WTC11 (cell line): ENCODE measurements at regions not wholly inside any gene's neighbourhood (a gene's known extent, or its start where the extent isn't known, plus 50 kb on each side); places are given as distances from the start of the nearest gene placed in this dataset.
A peak's percentile ranks its signal among the peaks of the same experiment; 100 is the strongest.

Experiments used
- ATAC-seq: fragments of 200-7000 bp; cut with Tn5 transposase; 2 replicates; pipeline ENCODE4 v1.10.0; 2021; ENCODE audit warnings: mild to moderate bottlenecking, moderate library complexity
- CTCF ChIA-PET: fragments of 300-600 bp; sonication (Branson Sonifier 250); formaldehyde crosslinking; loops from one replicate; lab custom pipeline; 2021; ENCODE audit warnings: antibody characterized with exemption; lab: Charles Lee
- POLR2A ChIA-PET: fragments of 350-600 bp; sonication (Branson Sonifier 250); formaldehyde crosslinking; loops from one replicate; lab custom pipeline; 2021; ENCODE audit warnings: antibody characterized with exemption; lab: Charles Lee
- DNase-seq: peaks from one replicate; pipeline ENCODE4 v3.0.0; 2021; ENCODE audit warnings: low spot score
- H3K27ac Mint-ChIP-seq: 2 replicates; pipeline ENCODE4 v1.8.0; 2021; ENCODE audit warnings: mixed read lengths
- H3K27me3 Mint-ChIP-seq: 2 replicates; pipeline ENCODE4 v1.8.0; 2021; ENCODE audit warnings: low read depth, mild to moderate bottlenecking, moderate library complexity, mixed read lengths
- H3K36me3 Mint-ChIP-seq: 2 replicates; pipeline ENCODE4 v1.8.0; 2021; ENCODE audit warnings: mixed read lengths
- H3K4me1 Mint-ChIP-seq: 2 replicates; pipeline ENCODE4 v1.8.0; 2022; ENCODE audit warnings: mixed read lengths
- H3K4me3 Mint-ChIP-seq: 2 replicates; pipeline ENCODE4 v1.8.0; 2021; ENCODE audit warnings: mild to moderate bottlenecking, moderate library complexity, mixed read lengths
- H3K9me3 Mint-ChIP-seq: 2 replicates; pipeline ENCODE4 v1.8.0; 2021; ENCODE audit warnings: mixed read lengths
- ELF4 ChIP-seq: sonication (generic); formaldehyde crosslinking; IDR thresholded peaks from 2 replicates; pipeline ENCODE4 v1.8.1; 2022; ENCODE audit warnings: low read depth, mild to moderate bottlenecking, moderate library complexity, missing genetic modification reagents
- ESRRA ChIP-seq: sonication (generic); formaldehyde crosslinking; IDR thresholded peaks from 2 replicates; pipeline ENCODE4 v1.8.1; 2022; ENCODE audit warnings: mild to moderate bottlenecking, missing genetic modification reagents, borderline replicate concordance
- FOXJ3 ChIP-seq: sonication (generic); formaldehyde crosslinking; IDR thresholded peaks from 2 replicates; pipeline ENCODE4 v1.9.0; 2021; ENCODE audit warnings: missing genetic modification reagents, mild to moderate bottlenecking, borderline replicate concordance
- MXD4 ChIP-seq: fragments of 250-450 bp; sonication (Bioruptor Pico); IDR thresholded peaks from 2 replicates; pipeline ENCODE4 v1.8.0; 2021; ENCODE audit warnings: mild to moderate bottlenecking, moderate library complexity, borderline replicate concordance
- NFE2L1 ChIP-seq: sonication (generic); formaldehyde crosslinking; IDR thresholded peaks from 2 replicates; pipeline ENCODE4 v1.8.1; 2023; ENCODE audit warnings: missing genetic modification reagents
- TP53 ChIP-seq: sonication (generic); formaldehyde crosslinking; IDR thresholded peaks from 2 replicates; pipeline ENCODE4 v1.8.1; 2023; ENCODE audit warnings: mild to moderate bottlenecking, missing genetic modification reagents
- TF ChIP-seq, protein P1 (sequence below): sonication (generic); formaldehyde crosslinking; IDR thresholded peaks from 2 replicates; pipeline ENCODE4 v1.8.1; 2023; ENCODE audit warnings: mild to moderate bottlenecking, missing genetic modification reagents, borderline replicate concordance
- TF ChIP-seq, protein P2 (sequence below): sonication (generic); formaldehyde crosslinking; IDR thresholded peaks from 2 replicates; pipeline ENCODE4 v1.8.1; 2023; ENCODE audit warnings: mild to moderate bottlenecking, moderate library complexity, missing genetic modification reagents
- TF ChIP-seq, protein P3 (sequence below): sonication (generic); formaldehyde crosslinking; IDR thresholded peaks from 2 replicates; pipeline ENCODE4 v1.8.1; 2022; ENCODE audit warnings: mild to moderate bottlenecking, missing genetic modification reagents, moderate library complexity, borderline replicate concordance
- TF ChIP-seq, protein P4 (sequence below): sonication (generic); formaldehyde crosslinking; IDR thresholded peaks from 2 replicates; pipeline ENCODE4 v1.8.1; 2022; ENCODE audit warnings: mild to moderate bottlenecking, moderate library complexity, missing genetic modification reagents
- TF ChIP-seq, protein P5 (sequence below): sonication (generic); formaldehyde crosslinking; IDR thresholded peaks from 2 replicates; pipeline ENCODE4 v1.8.0; 2022; ENCODE audit warnings: missing genetic modification reagents
- TF ChIP-seq, protein P6 (sequence below): sonication (generic); formaldehyde crosslinking; conservative IDR thresholded peaks from 2 replicates; pipeline ENCODE4 v1.8.1; 2023; ENCODE audit warnings: mild to moderate bottlenecking, low read depth, missing genetic modification reagents, moderate library complexity
- TF ChIP-seq, protein P7 (sequence below): sonication (generic); formaldehyde crosslinking; IDR thresholded peaks from 2 replicates; pipeline ENCODE4 v1.8.0; 2023; ENCODE audit warnings: mild to moderate bottlenecking, missing genetic modification reagents

DNA sequence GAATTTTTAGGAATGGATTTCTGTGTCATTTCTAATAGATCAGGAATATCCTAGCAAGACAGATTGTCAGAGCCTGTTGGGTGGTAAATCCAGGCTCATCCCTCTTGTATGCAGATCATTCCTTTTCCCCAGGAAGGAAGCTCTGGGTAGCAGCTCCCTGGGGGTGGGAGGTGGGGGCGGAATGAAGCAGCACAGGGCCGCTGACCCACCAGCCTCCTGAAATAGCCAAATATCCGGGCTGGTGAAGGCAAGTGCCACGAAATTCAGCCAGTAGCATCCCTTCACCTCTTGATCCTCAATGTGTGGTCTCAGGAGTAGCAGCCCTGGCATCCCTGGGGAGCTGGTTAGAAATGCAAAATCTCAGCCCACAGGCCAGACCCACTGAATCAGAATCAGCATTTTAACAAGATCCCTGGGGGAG lies 256.9 kb downstream of the LRFN2 start (continued):
- TF ChIP-seq FOXJ3 (no peak), TP53 (CRISPR knock-in tag) (no peak), ESRRA (CRISPR knock-in tag) (no peak), MXD4 (CRISPR knock-in tag) (no peak)
- TF ChIP-seq, protein P1, sequence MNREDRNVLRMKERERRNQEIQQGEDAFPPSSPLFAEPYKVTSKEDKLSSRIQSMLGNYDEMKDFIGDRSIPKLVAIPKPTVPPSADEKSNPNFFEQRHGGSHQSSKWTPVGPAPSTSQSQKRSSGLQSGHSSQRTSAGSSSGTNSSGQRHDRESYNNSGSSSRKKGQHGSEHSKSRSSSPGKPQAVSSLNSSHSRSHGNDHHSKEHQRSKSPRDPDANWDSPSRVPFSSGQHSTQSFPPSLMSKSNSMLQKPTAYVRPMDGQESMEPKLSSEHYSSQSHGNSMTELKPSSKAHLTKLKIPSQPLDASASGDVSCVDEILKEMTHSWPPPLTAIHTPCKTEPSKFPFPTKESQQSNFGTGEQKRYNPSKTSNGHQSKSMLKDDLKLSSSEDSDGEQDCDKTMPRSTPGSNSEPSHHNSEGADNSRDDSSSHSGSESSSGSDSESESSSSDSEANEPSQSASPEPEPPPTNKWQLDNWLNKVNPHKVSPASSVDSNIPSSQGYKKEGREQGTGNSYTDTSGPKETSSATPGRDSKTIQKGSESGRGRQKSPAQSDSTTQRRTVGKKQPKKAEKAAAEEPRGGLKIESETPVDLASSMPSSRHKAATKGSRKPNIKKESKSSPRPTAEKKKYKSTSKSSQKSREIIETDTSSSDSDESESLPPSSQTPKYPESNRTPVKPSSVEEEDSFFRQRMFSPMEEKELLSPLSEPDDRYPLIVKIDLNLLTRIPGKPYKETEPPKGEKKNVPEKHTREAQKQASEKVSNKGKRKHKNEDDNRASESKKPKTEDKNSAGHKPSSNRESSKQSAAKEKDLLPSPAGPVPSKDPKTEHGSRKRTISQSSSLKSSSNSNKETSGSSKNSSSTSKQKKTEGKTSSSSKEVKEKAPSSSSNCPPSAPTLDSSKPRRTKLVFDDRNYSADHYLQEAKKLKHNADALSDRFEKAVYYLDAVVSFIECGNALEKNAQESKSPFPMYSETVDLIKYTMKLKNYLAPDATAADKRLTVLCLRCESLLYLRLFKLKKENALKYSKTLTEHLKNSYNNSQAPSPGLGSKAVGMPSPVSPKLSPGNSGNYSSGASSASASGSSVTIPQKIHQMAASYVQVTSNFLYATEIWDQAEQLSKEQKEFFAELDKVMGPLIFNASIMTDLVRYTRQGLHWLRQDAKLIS (CRISPR knock-in tag): no peak
- TF ChIP-seq, protein P2, sequence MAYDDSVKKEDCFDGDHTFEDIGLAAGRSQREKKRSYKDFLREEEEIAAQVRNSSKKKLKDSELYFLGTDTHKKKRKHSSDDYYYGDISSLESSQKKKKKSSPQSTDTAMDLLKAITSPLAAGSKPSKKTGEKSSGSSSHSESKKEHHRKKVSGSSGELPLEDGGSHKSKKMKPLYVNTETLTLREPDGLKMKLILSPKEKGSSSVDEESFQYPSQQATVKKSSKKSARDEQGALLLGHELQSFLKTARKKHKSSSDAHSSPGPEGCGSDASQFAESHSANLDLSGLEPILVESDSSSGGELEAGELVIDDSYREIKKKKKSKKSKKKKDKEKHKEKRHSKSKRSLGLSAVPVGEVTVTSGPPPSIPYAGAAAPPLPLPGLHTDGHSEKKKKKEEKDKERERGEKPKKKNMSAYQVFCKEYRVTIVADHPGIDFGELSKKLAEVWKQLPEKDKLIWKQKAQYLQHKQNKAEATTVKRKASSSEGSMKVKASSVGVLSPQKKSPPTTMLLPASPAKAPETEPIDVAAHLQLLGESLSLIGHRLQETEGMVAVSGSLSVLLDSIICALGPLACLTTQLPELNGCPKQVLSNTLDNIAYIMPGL (CRISPR knock-in tag): no peak
- TF ChIP-seq, protein P3, sequence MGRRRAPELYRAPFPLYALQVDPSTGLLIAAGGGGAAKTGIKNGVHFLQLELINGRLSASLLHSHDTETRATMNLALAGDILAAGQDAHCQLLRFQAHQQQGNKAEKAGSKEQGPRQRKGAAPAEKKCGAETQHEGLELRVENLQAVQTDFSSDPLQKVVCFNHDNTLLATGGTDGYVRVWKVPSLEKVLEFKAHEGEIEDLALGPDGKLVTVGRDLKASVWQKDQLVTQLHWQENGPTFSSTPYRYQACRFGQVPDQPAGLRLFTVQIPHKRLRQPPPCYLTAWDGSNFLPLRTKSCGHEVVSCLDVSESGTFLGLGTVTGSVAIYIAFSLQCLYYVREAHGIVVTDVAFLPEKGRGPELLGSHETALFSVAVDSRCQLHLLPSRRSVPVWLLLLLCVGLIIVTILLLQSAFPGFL: no peak
- TF ChIP-seq, protein P4, sequence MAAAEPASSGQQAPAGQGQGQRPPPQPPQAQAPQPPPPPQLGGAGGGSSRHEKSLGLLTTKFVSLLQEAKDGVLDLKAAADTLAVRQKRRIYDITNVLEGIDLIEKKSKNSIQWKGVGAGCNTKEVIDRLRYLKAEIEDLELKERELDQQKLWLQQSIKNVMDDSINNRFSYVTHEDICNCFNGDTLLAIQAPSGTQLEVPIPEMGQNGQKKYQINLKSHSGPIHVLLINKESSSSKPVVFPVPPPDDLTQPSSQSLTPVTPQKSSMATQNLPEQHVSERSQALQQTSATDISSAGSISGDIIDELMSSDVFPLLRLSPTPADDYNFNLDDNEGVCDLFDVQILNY (CRISPR knock-in tag): peak; percentile 68; the same call in 1 of the 2 replicates
- TF ChIP-seq, protein P5, sequence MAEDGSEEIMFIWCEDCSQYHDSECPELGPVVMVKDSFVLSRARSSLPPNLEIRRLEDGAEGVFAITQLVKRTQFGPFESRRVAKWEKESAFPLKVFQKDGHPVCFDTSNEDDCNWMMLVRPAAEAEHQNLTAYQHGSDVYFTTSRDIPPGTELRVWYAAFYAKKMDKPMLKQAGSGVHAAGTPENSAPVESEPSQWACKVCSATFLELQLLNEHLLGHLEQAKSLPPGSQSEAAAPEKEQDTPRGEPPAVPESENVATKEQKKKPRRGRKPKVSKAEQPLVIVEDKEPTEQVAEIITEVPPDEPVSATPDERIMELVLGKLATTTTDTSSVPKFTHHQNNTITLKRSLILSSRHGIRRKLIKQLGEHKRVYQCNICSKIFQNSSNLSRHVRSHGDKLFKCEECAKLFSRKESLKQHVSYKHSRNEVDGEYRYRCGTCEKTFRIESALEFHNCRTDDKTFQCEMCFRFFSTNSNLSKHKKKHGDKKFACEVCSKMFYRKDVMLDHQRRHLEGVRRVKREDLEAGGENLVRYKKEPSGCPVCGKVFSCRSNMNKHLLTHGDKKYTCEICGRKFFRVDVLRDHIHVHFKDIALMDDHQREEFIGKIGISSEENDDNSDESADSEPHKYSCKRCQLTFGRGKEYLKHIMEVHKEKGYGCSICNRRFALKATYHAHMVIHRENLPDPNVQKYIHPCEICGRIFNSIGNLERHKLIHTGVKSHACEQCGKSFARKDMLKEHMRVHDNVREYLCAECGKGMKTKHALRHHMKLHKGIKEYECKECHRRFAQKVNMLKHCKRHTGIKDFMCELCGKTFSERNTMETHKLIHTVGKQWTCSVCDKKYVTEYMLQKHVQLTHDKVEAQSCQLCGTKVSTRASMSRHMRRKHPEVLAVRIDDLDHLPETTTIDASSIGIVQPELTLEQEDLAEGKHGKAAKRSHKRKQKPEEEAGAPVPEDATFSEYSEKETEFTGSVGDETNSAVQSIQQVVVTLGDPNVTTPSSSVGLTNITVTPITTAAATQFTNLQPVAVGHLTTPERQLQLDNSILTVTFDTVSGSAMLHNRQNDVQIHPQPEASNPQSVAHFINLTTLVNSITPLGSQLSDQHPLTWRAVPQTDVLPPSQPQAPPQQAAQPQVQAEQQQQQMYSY (CRISPR knock-in tag): no peak
- TF ChIP-seq, all 79 proteins: peak for 11

DNA sequence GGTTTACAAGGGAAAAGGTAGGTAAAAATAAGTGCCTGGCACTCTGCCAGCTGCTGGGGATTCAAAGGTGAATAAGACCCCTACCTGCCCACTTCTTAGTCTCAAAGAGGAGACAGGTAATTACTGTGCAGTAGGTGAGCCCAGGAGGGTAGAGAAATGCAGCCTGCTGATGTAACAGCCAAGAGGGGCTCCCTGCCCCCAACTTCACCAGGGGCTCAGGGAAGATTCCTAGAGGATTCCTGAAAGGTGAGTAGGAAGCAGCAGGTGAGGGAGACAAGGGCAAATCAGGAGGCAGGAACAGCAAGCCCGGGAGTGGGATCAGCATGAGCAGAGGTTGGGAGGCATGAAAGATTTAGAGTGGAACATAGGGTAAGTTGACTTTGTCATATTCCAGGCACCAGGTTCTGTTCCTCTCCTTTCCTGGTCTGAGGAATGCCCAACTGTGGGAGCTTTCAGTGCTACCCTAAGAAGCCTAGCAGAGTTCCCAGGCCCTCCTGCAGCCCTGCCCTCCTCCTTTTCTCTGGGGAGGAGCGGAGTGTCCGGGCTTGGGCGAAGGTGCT lies 258.1 kb downstream of the LRFN2 start:
- no peaks in the 10 kb centered on the region for H3K36me3 Mint-ChIP-seq
- peak; percentile 66 for ATAC-seq
- H3K4me3 Mint-ChIP-seq: peak overlapping the region; percentile 28
- H3K4me1 Mint-ChIP-seq: peaks cover 68% of the 10 kb centered on the region
- CTCF ChIA-PET: interaction anchor here (0.8 to 9.6 kb wide), 61 partner anchors 9 to 710 kb away, joined by 3 to 130 read pairs (median 5); partner anchors contain the start of genes LRFN2 and UNC5CL
- POLR2A ChIA-PET: no interaction called here
- H3K27me3 Mint-ChIP-seq: peaks cover 20% of the 10 kb centered on the region
- DNase-seq: peak; percentile 59
- peak overlapping the region; percentile 42 for H3K27ac Mint-ChIP-seq
- no peaks in the 10 kb centered on the region for H3K9me3 Mint-ChIP-seq
- TF ChIP-seq ELF4 (CRISPR knock-in tag) (no peak), NFE2L1 (CRISPR knock-in tag) (0 out of 2 replicates have a peak, but pooled peaks have one; percentile 16)
- TF ChIP-seq, protein P6, sequence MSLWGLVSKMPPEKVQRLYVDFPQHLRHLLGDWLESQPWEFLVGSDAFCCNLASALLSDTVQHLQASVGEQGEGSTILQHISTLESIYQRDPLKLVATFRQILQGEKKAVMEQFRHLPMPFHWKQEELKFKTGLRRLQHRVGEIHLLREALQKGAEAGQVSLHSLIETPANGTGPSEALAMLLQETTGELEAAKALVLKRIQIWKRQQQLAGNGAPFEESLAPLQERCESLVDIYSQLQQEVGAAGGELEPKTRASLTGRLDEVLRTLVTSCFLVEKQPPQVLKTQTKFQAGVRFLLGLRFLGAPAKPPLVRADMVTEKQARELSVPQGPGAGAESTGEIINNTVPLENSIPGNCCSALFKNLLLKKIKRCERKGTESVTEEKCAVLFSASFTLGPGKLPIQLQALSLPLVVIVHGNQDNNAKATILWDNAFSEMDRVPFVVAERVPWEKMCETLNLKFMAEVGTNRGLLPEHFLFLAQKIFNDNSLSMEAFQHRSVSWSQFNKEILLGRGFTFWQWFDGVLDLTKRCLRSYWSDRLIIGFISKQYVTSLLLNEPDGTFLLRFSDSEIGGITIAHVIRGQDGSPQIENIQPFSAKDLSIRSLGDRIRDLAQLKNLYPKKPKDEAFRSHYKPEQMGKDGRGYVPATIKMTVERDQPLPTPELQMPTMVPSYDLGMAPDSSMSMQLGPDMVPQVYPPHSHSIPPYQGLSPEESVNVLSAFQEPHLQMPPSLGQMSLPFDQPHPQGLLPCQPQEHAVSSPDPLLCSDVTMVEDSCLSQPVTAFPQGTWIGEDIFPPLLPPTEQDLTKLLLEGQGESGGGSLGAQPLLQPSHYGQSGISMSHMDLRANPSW (CRISPR knock-in tag): 0 out of 2 replicates have a peak, but pooled peaks have one; percentile 9
- TF ChIP-seq, protein P7, sequence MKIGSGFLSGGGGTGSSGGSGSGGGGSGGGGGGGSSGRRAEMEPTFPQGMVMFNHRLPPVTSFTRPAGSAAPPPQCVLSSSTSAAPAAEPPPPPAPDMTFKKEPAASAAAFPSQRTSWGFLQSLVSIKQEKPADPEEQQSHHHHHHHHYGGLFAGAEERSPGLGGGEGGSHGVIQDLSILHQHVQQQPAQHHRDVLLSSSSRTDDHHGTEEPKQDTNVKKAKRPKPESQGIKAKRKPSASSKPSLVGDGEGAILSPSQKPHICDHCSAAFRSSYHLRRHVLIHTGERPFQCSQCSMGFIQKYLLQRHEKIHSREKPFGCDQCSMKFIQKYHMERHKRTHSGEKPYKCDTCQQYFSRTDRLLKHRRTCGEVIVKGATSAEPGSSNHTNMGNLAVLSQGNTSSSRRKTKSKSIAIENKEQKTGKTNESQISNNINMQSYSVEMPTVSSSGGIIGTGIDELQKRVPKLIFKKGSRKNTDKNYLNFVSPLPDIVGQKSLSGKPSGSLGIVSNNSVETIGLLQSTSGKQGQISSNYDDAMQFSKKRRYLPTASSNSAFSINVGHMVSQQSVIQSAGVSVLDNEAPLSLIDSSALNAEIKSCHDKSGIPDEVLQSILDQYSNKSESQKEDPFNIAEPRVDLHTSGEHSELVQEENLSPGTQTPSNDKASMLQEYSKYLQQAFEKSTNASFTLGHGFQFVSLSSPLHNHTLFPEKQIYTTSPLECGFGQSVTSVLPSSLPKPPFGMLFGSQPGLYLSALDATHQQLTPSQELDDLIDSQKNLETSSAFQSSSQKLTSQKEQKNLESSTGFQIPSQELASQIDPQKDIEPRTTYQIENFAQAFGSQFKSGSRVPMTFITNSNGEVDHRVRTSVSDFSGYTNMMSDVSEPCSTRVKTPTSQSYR: peak; percentile 85; the same call in 1 of the 2 replicates
